ENCODE measurements at regions not wholly inside any gene's neighbourhood (a gene's known extent, or its start where the extent isn't known, plus 50 kb on each side); places are given as distances from the start of the nearest gene placed in this dataset.
"Not testable (repeated sequence)": the region's sequence is repeated elsewhere in the genome, so short reads cannot be mapped to it uniquely, and the experiment has no call there.

GRCh38 chr13:39893808-39894207, 238.3 kb downstream of the COG6 start:
- DNase-seq (ENCODE audit: low read depth): no peak

GRCh38 chr13:39894586-39894985, 239.1 kb downstream of the COG6 start:
- DNase-seq (ENCODE audit: low read depth): no peak

- no peak for DNase-seq (ENCODE audit: low read depth)
Observed at GRCh38 chr13:39895254-39895653, 239.8 kb downstream of the COG6 start.

- DNase-seq (ENCODE audit: low read depth): no peak
Observed at GRCh38 chr13:39897636-39898035, 242.2 kb downstream of the COG6 start.

- DNase-seq (ENCODE audit: low read depth): no peak
Observed at GRCh38 chr13:39900106-39900750, 244.8 kb downstream of the COG6 start.

- DNase-seq (ENCODE audit: low read depth): no peak
Observed at GRCh38 chr13:39904959-39905358, 249.5 kb downstream of the COG6 start.

GRCh38 chr13:39909634-39910033, 254.2 kb downstream of the COG6 start:
- no peak for DNase-seq (ENCODE audit: low read depth)

GRCh38 chr13:39910041-39910440, 254.6 kb downstream of the COG6 start:
- no peak for DNase-seq (ENCODE audit: low read depth)

GRCh38 chr13:39910833-39911232, 255.4 kb downstream of the COG6 start:
- no peak for DNase-seq (ENCODE audit: low read depth)

GRCh38 chr13:39913339-39913738, 257.9 kb downstream of the COG6 start:
- DNase-seq (ENCODE audit: low read depth): no peak

GRCh38 chr13:39913928-39914327, 258.5 kb downstream of the COG6 start:
- no peak for DNase-seq (ENCODE audit: low read depth)

- DNase-seq (ENCODE audit: low read depth): no peak
Observed at GRCh38 chr13:39915418-39915817, 260.0 kb downstream of the COG6 start.

GRCh38 chr13:39916330-39916729, 260.9 kb downstream of the COG6 start:
- DNase-seq (ENCODE audit: low read depth): no peak

- no peak for DNase-seq (ENCODE audit: low read depth)
Observed at GRCh38 chr13:39918620-39919236, 263.3 kb downstream of the COG6 start.

GRCh38 chr13:39920613-39921012, 265.2 kb downstream of the COG6 start:
- DNase-seq (ENCODE audit: low read depth): no peak

GRCh38 chr13:39926345-39926744, 270.9 kb downstream of the COG6 start:
- DNase-seq (ENCODE audit: low read depth): no peak

- DNase-seq (ENCODE audit: low read depth): no peak
Observed at GRCh38 chr13:39928261-39928660, 272.8 kb downstream of the COG6 start.

GRCh38 chr13:39929583-39929982, 274.1 kb downstream of the COG6 start:
- DNase-seq (ENCODE audit: low read depth): no peak

- no peak for DNase-seq (ENCODE audit: low read depth)
Observed at GRCh38 chr13:39930060-39930459, 274.6 kb downstream of the COG6 start.

GRCh38 chr13:39930544-39931444, 275.3 kb downstream of the COG6 start:
- DNase-seq (ENCODE audit: low read depth): no peak

GRCh38 chr13:39931505-39931904, 276.0 kb downstream of the COG6 start:
- DNase-seq (ENCODE audit: low read depth): no peak

GRCh38 chr13:39932514-39932913, 277.1 kb downstream of the COG6 start:
- not testable (repeated sequence) for DNase-seq (ENCODE audit: low read depth)

GRCh38 chr13:39935155-39935554, 279.7 kb downstream of the COG6 start:
- no peak for DNase-seq (ENCODE audit: low read depth)
